Liver (tissue), 3 donors: ENCODE measurements at regions not wholly inside any gene's neighbourhood (a gene's known extent, or its start where the extent isn't known, plus 50 kb on each side); places are given as distances from the start of the nearest gene placed in this dataset.

Experiments
- EGR1 ChIP-seq, 2 donors: IDR thresholded peaks; 2 replicates each; pipeline ENCODE4 v1.6.1; 2016 to 2018; ENCODE audit warnings: antibody characterized with exemption in 2 of 2, low read depth in 2 of 2
- FOXA1 ChIP-seq: IDR thresholded peaks from 2 replicates; pipeline ENCODE4 v1.6.1; 2016; ENCODE audit warnings: antibody characterized with exemption
- GABPA ChIP-seq, 2 donors: IDR thresholded peaks in 1 of 2; conservative IDR thresholded peaks in 1 of 2; 2 replicates each; pipeline ENCODE4 v1.6.1; 2016; ENCODE audit warnings: antibody characterized with exemption in 2 of 2, mild to moderate bottlenecking in 1 of 2, moderate library complexity in 1 of 2
- HNF4A ChIP-seq, 2 donors: conservative IDR thresholded peaks; 2 replicates each; pipeline ENCODE4 v1.6.1; 2016; ENCODE audit warnings: antibody characterized with exemption in 2 of 2, mild to moderate bottlenecking in 2 of 2
- RAD21 ChIP-seq, 2 donors: IDR thresholded peaks; 2 replicates each; pipeline ENCODE4 v1.6.1; 2016; ENCODE audit warnings: antibody characterized with exemption in 2 of 2, mild to moderate bottlenecking in 2 of 2
- SP1 ChIP-seq: IDR thresholded peaks from 2 replicates; pipeline ENCODE4 v1.6.1; 2018; ENCODE audit warnings: antibody characterized with exemption, mild to moderate bottlenecking
- TAF1 ChIP-seq: conservative IDR thresholded peaks from 2 replicates; pipeline ENCODE4 v1.6.1; 2016; ENCODE audit warnings: antibody characterized with exemption, mild to moderate bottlenecking
- YY1 ChIP-seq: IDR thresholded peaks from 2 replicates; pipeline ENCODE4 v1.6.1; 2016; ENCODE audit warnings: antibody characterized with exemption, mild to moderate bottlenecking
- TF ChIP-seq, protein P1 (sequence below): fragments of 150-350 bp; IDR thresholded peaks from 2 replicates; pipeline ENCODE4 v1.5.1; 2017; ENCODE audit warnings: improper control_type of control experiment, low read depth, low read length; ENCODE audit not compliant: missing input control
- TF ChIP-seq, protein P2 (sequence below): IDR thresholded peaks from 2 replicates; pipeline ENCODE4 v1.6.1; 2016; ENCODE audit warnings: antibody characterized with exemption
- TF ChIP-seq, protein P3 (sequence below): IDR thresholded peaks from 2 replicates; pipeline ENCODE4 v1.6.1; 2016; ENCODE audit warnings: antibody characterized with exemption, mild to moderate bottlenecking
- TF ChIP-seq, protein P4 (sequence below): IDR thresholded peaks from 2 replicates; pipeline ENCODE4 v1.6.1; 2016; ENCODE audit warnings: antibody characterized with exemption
- TF ChIP-seq, protein P5 (sequence below): IDR thresholded peaks from 2 replicates; pipeline ENCODE4 v1.6.1; 2016; ENCODE audit warnings: antibody characterized with exemption
- donor health status: healthy.
- donor health status: healthy.

GRCh38 chr12:107332743-107333142 is 239.4 kb upstream of the CRY1 start:
- TF ChIP-seq GABPA (IDR thresholded peaks at IDR 0.05 in 1 of 2, conservative IDR thresholded peaks at IDR 0.05 in 1 of 2) (no peak), TAF1 (no peak), RAD21 (IDR thresholded peaks at IDR 0.05) (no peak), FOXA1 (no peak), SP1 (no peak), HNF4A (conservative IDR thresholded peaks at IDR 0.05) (no peak), YY1 (no peak), EGR1 (IDR thresholded peaks at IDR 0.05; ENCODE audit: low read depth in 2 of 2) (no peak)
- TF ChIP-seq, protein P1, sequence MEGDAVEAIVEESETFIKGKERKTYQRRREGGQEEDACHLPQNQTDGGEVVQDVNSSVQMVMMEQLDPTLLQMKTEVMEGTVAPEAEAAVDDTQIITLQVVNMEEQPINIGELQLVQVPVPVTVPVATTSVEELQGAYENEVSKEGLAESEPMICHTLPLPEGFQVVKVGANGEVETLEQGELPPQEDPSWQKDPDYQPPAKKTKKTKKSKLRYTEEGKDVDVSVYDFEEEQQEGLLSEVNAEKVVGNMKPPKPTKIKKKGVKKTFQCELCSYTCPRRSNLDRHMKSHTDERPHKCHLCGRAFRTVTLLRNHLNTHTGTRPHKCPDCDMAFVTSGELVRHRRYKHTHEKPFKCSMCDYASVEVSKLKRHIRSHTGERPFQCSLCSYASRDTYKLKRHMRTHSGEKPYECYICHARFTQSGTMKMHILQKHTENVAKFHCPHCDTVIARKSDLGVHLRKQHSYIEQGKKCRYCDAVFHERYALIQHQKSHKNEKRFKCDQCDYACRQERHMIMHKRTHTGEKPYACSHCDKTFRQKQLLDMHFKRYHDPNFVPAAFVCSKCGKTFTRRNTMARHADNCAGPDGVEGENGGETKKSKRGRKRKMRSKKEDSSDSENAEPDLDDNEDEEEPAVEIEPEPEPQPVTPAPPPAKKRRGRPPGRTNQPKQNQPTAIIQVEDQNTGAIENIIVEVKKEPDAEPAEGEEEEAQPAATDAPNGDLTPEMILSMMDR: no peak
- TF ChIP-seq, protein P2, sequence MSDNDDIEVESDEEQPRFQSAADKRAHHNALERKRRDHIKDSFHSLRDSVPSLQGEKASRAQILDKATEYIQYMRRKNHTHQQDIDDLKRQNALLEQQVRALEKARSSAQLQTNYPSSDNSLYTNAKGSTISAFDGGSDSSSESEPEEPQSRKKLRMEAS: no peak
- TF ChIP-seq, protein P3, sequence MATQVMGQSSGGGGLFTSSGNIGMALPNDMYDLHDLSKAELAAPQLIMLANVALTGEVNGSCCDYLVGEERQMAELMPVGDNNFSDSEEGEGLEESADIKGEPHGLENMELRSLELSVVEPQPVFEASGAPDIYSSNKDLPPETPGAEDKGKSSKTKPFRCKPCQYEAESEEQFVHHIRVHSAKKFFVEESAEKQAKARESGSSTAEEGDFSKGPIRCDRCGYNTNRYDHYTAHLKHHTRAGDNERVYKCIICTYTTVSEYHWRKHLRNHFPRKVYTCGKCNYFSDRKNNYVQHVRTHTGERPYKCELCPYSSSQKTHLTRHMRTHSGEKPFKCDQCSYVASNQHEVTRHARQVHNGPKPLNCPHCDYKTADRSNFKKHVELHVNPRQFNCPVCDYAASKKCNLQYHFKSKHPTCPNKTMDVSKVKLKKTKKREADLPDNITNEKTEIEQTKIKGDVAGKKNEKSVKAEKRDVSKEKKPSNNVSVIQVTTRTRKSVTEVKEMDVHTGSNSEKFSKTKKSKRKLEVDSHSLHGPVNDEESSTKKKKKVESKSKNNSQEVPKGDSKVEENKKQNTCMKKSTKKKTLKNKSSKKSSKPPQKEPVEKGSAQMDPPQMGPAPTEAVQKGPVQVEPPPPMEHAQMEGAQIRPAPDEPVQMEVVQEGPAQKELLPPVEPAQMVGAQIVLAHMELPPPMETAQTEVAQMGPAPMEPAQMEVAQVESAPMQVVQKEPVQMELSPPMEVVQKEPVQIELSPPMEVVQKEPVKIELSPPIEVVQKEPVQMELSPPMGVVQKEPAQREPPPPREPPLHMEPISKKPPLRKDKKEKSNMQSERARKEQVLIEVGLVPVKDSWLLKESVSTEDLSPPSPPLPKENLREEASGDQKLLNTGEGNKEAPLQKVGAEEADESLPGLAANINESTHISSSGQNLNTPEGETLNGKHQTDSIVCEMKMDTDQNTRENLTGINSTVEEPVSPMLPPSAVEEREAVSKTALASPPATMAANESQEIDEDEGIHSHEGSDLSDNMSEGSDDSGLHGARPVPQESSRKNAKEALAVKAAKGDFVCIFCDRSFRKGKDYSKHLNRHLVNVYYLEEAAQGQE: no peak
- TF ChIP-seq, protein P4, sequence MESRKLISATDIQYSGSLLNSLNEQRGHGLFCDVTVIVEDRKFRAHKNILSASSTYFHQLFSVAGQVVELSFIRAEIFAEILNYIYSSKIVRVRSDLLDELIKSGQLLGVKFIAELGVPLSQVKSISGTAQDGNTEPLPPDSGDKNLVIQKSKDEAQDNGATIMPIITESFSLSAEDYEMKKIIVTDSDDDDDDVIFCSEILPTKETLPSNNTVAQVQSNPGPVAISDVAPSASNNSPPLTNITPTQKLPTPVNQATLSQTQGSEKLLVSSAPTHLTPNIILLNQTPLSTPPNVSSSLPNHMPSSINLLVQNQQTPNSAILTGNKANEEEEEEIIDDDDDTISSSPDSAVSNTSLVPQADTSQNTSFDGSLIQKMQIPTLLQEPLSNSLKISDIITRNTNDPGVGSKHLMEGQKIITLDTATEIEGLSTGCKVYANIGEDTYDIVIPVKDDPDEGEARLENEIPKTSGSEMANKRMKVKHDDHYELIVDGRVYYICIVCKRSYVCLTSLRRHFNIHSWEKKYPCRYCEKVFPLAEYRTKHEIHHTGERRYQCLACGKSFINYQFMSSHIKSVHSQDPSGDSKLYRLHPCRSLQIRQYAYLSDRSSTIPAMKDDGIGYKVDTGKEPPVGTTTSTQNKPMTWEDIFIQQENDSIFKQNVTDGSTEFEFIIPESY: no peak
- TF ChIP-seq, protein P5, sequence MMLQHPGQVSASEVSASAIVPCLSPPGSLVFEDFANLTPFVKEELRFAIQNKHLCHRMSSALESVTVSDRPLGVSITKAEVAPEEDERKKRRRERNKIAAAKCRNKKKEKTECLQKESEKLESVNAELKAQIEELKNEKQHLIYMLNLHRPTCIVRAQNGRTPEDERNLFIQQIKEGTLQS: no peak
